ENCODE measurements at regions not wholly inside any gene's neighbourhood (a gene's known extent, or its start where the extent isn't known, plus 50 kb on each side); places are given as distances from the start of the nearest gene placed in this dataset.

GRCh38 chr3:30977592-30977991 lies 83.1 kb upstream of the GADL1 start:
- Histone ChIP-seq H3K9me3 (ENCODE audit: control insufficient read depth, low read depth, low read length) (no peaks in the 10 kb centered on the region), H3K4me2 (ENCODE audit: control insufficient read depth, extremely low read depth, insufficient read depth, low read depth, low read length) (no peak overlapping the region), H3K9me1 (ENCODE audit: control insufficient read depth, extremely low read depth, insufficient read depth, low read length) (no peaks in the 10 kb centered on the region), H3K36me3 (ENCODE audit: control insufficient read depth in 2 of 2, extremely low read depth in 1 of 2, insufficient read depth in 2 of 2, low read length in 2 of 2) (no peaks in the 10 kb centered on the region), H3K79me2 (ENCODE audit: control insufficient read depth, insufficient read depth, low read length) (no peaks in the 10 kb centered on the region), H2AFZ (ENCODE audit: control insufficient read depth, low read length) (no peak overlapping the region), H3K27ac (ENCODE audit: control insufficient read depth, insufficient read depth, low read length) (no peak overlapping the region), H3K4me3 (ENCODE audit: control insufficient read depth in 2 of 3, extremely low read depth in 1 of 3, insufficient read depth in 2 of 3, low read depth in 1 of 3, low read length in 3 of 3) (no peak overlapping the region), H4K20me1 (ENCODE audit: control insufficient read depth, extremely low read depth, insufficient read depth, low read length) (no peaks in the 10 kb centered on the region), H3K9ac (ENCODE audit: control insufficient read depth, extremely low read depth, insufficient read depth, low read length) (no peak overlapping the region), H3K4me1 (ENCODE audit: control insufficient read depth, extremely low read depth, insufficient read depth, low read length) (no peaks in the 10 kb centered on the region), H3K27me3 (ENCODE audit: control insufficient read depth, extremely low read depth, insufficient read depth, low read length) (no peaks in the 10 kb centered on the region)
- TF ChIP-seq CTCF (optimal IDR thresholded peaks at IDR 0.05 in 1 of 3, IDR thresholded peaks at IDR 0.05 in 1 of 3, conservative IDR thresholded peaks at IDR 0.05 in 1 of 3; ENCODE audit: extremely low read depth in 1 of 3, insufficient read depth in 2 of 3, low read length in 3 of 3) (no peak), EZH2 (IDR thresholded peaks at IDR 0.05; ENCODE audit: low read length) (no peak)
- dilution Hi-C loops (cut with MboI; ENCODE audit: extremely low pct_ligation_motif_present, low sequenced_read_pairs), result no loop called here
- FAIRE-seq (no peak), DNase-seq (ENCODE audit: low read depth, low spot score) (no peak)

- dilution Hi-C loops (cut with MboI; ENCODE audit: extremely low pct_ligation_motif_present, low sequenced_read_pairs), result no loop called here
- H3K79me2 ChIP-seq (ENCODE audit: control insufficient read depth, insufficient read depth, low read length), result no peaks in the 10 kb centered on the region
- no peak overlapping the region for H3K27ac ChIP-seq (ENCODE audit: control insufficient read depth, insufficient read depth, low read length)
- no peaks in the 10 kb centered on the region for H3K36me3 ChIP-seq (ENCODE audit: control insufficient read depth in 2 of 2, extremely low read depth in 1 of 2, insufficient read depth in 2 of 2, low read length in 2 of 2)
- H3K4me3 ChIP-seq (ENCODE audit: control insufficient read depth in 2 of 3, extremely low read depth in 1 of 3, insufficient read depth in 2 of 3, low read depth in 1 of 3, low read length in 3 of 3), result no peak overlapping the region
- H3K4me2 ChIP-seq (ENCODE audit: control insufficient read depth, extremely low read depth, insufficient read depth, low read depth, low read length), result no peak overlapping the region
- no peaks in the 10 kb centered on the region for H3K27me3 ChIP-seq (ENCODE audit: control insufficient read depth, extremely low read depth, insufficient read depth, low read length)
- TF ChIP-seq EZH2 (IDR thresholded peaks at IDR 0.05; ENCODE audit: low read length) (no peak), CTCF (optimal IDR thresholded peaks at IDR 0.05 in 1 of 3, IDR thresholded peaks at IDR 0.05 in 1 of 3, conservative IDR thresholded peaks at IDR 0.05 in 1 of 3; ENCODE audit: extremely low read depth in 1 of 3, insufficient read depth in 2 of 3, low read length in 3 of 3) (no peak)
- H3K9ac ChIP-seq (ENCODE audit: control insufficient read depth, extremely low read depth, insufficient read depth, low read length), result no peak overlapping the region
- FAIRE-seq (no peak), DNase-seq (ENCODE audit: low read depth, low spot score) (no peak)
- H3K9me3 ChIP-seq (ENCODE audit: control insufficient read depth, low read depth, low read length), result no peaks in the 10 kb centered on the region
- H3K9me1 ChIP-seq (ENCODE audit: control insufficient read depth, extremely low read depth, insufficient read depth, low read length), result no peaks in the 10 kb centered on the region
- no peaks in the 10 kb centered on the region for H3K4me1 ChIP-seq (ENCODE audit: control insufficient read depth, extremely low read depth, insufficient read depth, low read length)
- H4K20me1 ChIP-seq (ENCODE audit: control insufficient read depth, extremely low read depth, insufficient read depth, low read length), result no peaks in the 10 kb centered on the region
- H2AFZ ChIP-seq (ENCODE audit: control insufficient read depth, low read length), result no peak overlapping the region
Observed at GRCh38 chr3:30980993-30981392, 86.5 kb upstream of the GADL1 start.

All from keratinocyte (primary cell).